Astrocyte (in vitro differentiated cells and primary cell): ENCODE measurements at regions not wholly inside any gene's neighbourhood (a gene's known extent, or its start where the extent isn't known, plus 50 kb on each side); places are given as distances from the start of the nearest gene placed in this dataset.

Source experiments
- CTCF ChIP-seq: IDR thresholded peaks from 2 replicates; pipeline ENCODE4 v1.5.1; 2011; ENCODE audit warnings: low read depth, mild to moderate bottlenecking, inconsistent platforms, low read length, moderate library complexity; ENCODE audit not compliant: insufficient read depth
- EZH2 ChIP-seq: IDR thresholded peaks from 2 replicates; pipeline ENCODE4 v1.6.1; 2012; ENCODE audit warnings: mild to moderate bottlenecking, low read length, inconsistent platforms; ENCODE audit not compliant: insufficient read depth

- no peak for TF ChIP-seq CTCF
- TF ChIP-seq EZH2, result no peak
These were observed 64.0 kb downstream of the POLR2M start for GRCh38 chr15:57770495-57770894.
